LNCAP (cell line): ENCODE measurements at regions not wholly inside any gene's neighbourhood (a gene's known extent, or its start where the extent isn't known, plus 50 kb on each side); places are given as distances from the start of the nearest gene placed in this dataset.

Experiments used
- CTCF ChIP-seq: fragments of 450-650 bp; IDR thresholded peaks from 2 replicates; pipeline ENCODE4 v1.5.1; 2017; ENCODE audit warnings: mild to moderate bottlenecking

GRCh38 chr1:193514397-193514796 lies 328.0 kb upstream of the B3GALT2 start:
- TF ChIP-seq CTCF, result no peak

- no peak for TF ChIP-seq CTCF
These were observed 326.6 kb upstream of the B3GALT2 start for GRCh38 chr1:193513032-193513431.

- TF ChIP-seq CTCF, result no peak
These were observed 318.5 kb upstream of the B3GALT2 start for GRCh38 chr1:193504920-193505319.

GRCh38 chr1:193498088-193498655 lies 311.8 kb upstream of the B3GALT2 start:
- no peak for TF ChIP-seq CTCF

GRCh38 chr1:193494368-193494767 lies 308.0 kb upstream of the B3GALT2 start:
- no peak for TF ChIP-seq CTCF

- TF ChIP-seq CTCF, result no peak
These were observed 302.8 kb upstream of the B3GALT2 start for GRCh38 chr1:193489191-193489590.

GRCh38 chr1:193487722-193488121 lies 301.3 kb upstream of the B3GALT2 start:
- TF ChIP-seq CTCF, result no peak

- no peak for TF ChIP-seq CTCF
These were observed 300.3 kb upstream of the B3GALT2 start for GRCh38 chr1:193486671-193487229.
